ENCODE measurements at regions not wholly inside any gene's neighbourhood (a gene's known extent, or its start where the extent isn't known, plus 50 kb on each side); places are given as distances from the start of the nearest gene placed in this dataset.

GRCh38 chr12:17695495-17695894, 394.5 kb downstream of the RERGL start:
- Histone ChIP-seq H3K27ac (ENCODE audit: low read depth, low read length) (no peak overlapping the region), H3K36me3 (ENCODE audit: control insufficient read depth, insufficient read depth, low read length) (no peaks in the 10 kb centered on the region), H3K4me3 (ENCODE audit: low read length) (no peak overlapping the region), H3K9ac (ENCODE audit: low read length) (no peak overlapping the region), H3K27me3 (ENCODE audit: control insufficient read depth, insufficient read depth, low read length) (no peaks in the 10 kb centered on the region), H3K4me1 (ENCODE audit: control insufficient read depth, insufficient read depth, low read length) (no peaks in the 10 kb centered on the region)

GRCh38 chr12:17691369-17691768, 398.6 kb downstream of the RERGL start:
- H3K27me3 ChIP-seq (ENCODE audit: control insufficient read depth, insufficient read depth, low read length) = no peaks in the 10 kb centered on the region
- H3K27ac ChIP-seq (ENCODE audit: low read depth, low read length) = no peak overlapping the region
- no peaks in the 10 kb centered on the region for H3K4me1 ChIP-seq (ENCODE audit: control insufficient read depth, insufficient read depth, low read length)
- H3K4me3 ChIP-seq (ENCODE audit: low read length) = no peak overlapping the region
- no peak overlapping the region for H3K9ac ChIP-seq (ENCODE audit: low read length)
- H3K36me3 ChIP-seq (ENCODE audit: control insufficient read depth, insufficient read depth, low read length) = no peaks in the 10 kb centered on the region

GRCh38 chr12:17680220-17680619, 409.8 kb downstream of the RERGL start:
- Histone ChIP-seq H3K9ac (ENCODE audit: low read length) (no peak overlapping the region), H3K36me3 (ENCODE audit: control insufficient read depth, insufficient read depth, low read length) (no peaks in the 10 kb centered on the region), H3K4me1 (ENCODE audit: control insufficient read depth, insufficient read depth, low read length) (no peaks in the 10 kb centered on the region), H3K27ac (ENCODE audit: low read depth, low read length) (no peak overlapping the region), H3K27me3 (ENCODE audit: control insufficient read depth, insufficient read depth, low read length) (no peaks in the 10 kb centered on the region), H3K4me3 (ENCODE audit: low read length) (no peak overlapping the region)

DNA sequence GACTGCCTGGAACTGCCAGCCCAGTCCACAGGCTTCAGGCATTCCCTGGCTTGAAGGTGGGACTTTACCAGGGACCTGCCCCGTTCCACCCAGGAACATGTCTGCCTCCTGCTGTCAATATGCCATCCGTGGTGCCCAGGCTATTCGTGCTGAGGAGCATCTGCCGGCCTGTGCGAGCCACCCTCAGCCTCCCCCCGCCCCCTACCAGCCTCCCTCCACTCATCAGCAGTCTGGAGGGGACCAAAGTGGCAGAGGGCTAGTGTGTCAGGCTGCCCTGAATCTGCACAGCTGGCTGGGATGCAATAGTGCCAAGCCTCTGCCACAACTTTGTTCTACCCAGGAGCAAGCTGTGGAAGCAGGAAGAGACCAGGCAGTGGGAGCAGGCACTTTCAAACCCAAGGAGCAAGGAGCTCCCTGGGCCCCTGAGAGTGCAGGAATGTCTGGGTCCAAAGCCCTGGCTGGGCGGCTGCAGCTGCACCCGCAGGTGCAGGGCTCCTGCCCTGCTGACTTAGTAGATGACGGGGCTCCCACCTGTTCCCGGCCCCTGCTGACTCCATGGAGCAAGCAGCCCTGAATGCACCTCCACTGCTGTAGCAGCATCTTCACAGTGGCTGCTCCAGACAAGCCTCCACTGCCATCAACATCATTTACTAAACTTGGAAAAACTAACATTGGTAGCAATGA, 423.2 kb downstream of the RERGL start:
- H3K9ac ChIP-seq (ENCODE audit: low read length) = no peak overlapping the region
- H3K4me1 ChIP-seq (ENCODE audit: control insufficient read depth, insufficient read depth, low read length) = no peaks in the 10 kb centered on the region
- no peaks in the 10 kb centered on the region for H3K27me3 ChIP-seq (ENCODE audit: control insufficient read depth, insufficient read depth, low read length)
- no peak overlapping the region for H3K27ac ChIP-seq (ENCODE audit: low read depth, low read length)
- H3K4me3 ChIP-seq (ENCODE audit: low read length) = no peak overlapping the region
- H3K36me3 ChIP-seq (ENCODE audit: control insufficient read depth, insufficient read depth, low read length) = no peaks in the 10 kb centered on the region

DNA sequence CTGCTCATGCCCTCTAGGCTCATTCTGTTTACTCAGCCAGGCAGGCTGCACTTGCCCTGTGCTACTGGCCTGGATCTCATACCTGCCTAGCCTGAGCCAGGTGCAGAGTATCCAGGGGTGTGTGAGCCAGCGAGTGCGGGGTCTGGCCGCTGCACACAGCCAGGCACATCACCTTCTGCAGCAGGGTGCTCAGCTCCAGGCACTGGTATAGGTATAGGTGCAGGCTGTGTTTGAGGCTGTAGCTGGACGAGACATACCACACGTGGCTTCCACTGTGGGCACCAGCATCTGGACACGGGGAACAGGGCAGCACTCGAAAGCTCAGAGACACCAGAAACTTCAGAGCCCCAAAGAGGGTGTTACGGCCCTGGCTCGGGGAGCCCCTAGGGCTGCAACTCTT, 424.2 kb downstream of the RERGL start:
- H3K27me3 ChIP-seq (ENCODE audit: control insufficient read depth, insufficient read depth, low read length) = no peaks in the 10 kb centered on the region
- no peak overlapping the region for H3K9ac ChIP-seq (ENCODE audit: low read length)
- no peaks in the 10 kb centered on the region for H3K4me1 ChIP-seq (ENCODE audit: control insufficient read depth, insufficient read depth, low read length)
- no peaks in the 10 kb centered on the region for H3K36me3 ChIP-seq (ENCODE audit: control insufficient read depth, insufficient read depth, low read length)
- no peak overlapping the region for H3K4me3 ChIP-seq (ENCODE audit: low read length)
- H3K27ac ChIP-seq (ENCODE audit: low read depth, low read length) = no peak overlapping the region

GRCh38 chr12:17661250-17661649, 428.7 kb downstream of the RERGL start:
- no peaks in the 10 kb centered on the region for H3K36me3 ChIP-seq (ENCODE audit: control insufficient read depth, insufficient read depth, low read length)
- H3K4me1 ChIP-seq (ENCODE audit: control insufficient read depth, insufficient read depth, low read length) = no peaks in the 10 kb centered on the region
- H3K9ac ChIP-seq (ENCODE audit: low read length) = no peak overlapping the region
- no peaks in the 10 kb centered on the region for H3K27me3 ChIP-seq (ENCODE audit: control insufficient read depth, insufficient read depth, low read length)
- no peak overlapping the region for H3K27ac ChIP-seq (ENCODE audit: low read depth, low read length)
- H3K4me3 ChIP-seq (ENCODE audit: low read length) = no peak overlapping the region

DNA sequence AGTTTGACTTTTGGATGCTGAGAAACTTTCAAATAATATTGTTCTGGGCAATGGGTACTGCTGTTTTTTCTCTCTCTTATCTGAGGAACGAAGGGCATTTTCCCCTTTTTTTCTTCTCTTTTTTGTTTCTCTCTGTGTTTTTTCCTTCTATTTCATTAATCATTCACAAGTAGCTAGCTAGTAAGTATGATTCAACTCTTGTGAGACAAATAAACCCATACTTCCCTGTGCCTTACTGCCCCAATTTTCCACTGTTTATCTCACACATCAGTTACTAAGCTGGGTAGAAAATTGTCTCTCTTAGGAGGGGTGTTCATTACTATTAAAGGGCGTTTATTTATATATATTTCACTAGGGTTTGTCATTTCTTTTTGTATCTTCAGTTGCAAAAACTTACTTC, 437.6 kb downstream of the RERGL start:
- Histone ChIP-seq H3K9ac (ENCODE audit: low read length) (no peak overlapping the region), H3K27me3 (ENCODE audit: control insufficient read depth, insufficient read depth, low read length) (no peaks in the 10 kb centered on the region), H3K4me3 (ENCODE audit: low read length) (no peak overlapping the region)

GRCh38 chr12:17642340-17642650, 447.7 kb downstream of the RERGL start:
- Histone ChIP-seq H3K27me3 (ENCODE audit: control insufficient read depth, insufficient read depth, low read length) (no peaks in the 10 kb centered on the region), H3K27ac (ENCODE audit: low read depth, low read length) (no peak overlapping the region), H3K4me1 (ENCODE audit: control insufficient read depth, insufficient read depth, low read length) (no peaks in the 10 kb centered on the region), H3K4me3 (ENCODE audit: low read length) (no peak overlapping the region), H3K9ac (ENCODE audit: low read length) (no peak overlapping the region), H3K36me3 (ENCODE audit: control insufficient read depth, insufficient read depth, low read length) (no peaks in the 10 kb centered on the region)

More for the DNA sequence above, 437.6 kb downstream of the RERGL start:
- no peaks in the 10 kb centered on the region for H3K4me1 ChIP-seq (ENCODE audit: control insufficient read depth, insufficient read depth, low read length)
- no peak overlapping the region for H3K27ac ChIP-seq (ENCODE audit: low read depth, low read length)
- no peaks in the 10 kb centered on the region for H3K36me3 ChIP-seq (ENCODE audit: control insufficient read depth, insufficient read depth, low read length)

DNA sequence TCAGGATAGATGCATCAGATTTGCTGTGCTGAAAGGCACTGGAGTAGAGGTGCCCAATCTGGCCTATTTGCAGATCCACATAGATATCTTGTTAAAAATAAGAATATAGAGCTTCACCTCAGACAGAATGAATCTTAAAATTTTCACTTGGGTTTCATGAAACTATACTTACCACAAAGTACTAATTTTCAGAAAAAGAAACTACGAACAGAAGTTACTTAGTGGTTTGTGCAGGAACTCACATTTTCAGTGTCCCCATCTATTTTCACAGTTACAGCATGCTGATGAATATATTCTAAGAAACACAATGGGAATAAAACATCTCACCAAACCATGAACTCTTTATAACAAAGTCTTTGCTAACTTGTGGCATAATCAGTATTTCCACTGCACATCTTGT, 449.4 kb downstream of the RERGL start:
- Histone ChIP-seq H3K27ac (ENCODE audit: low read depth, low read length) (no peak overlapping the region), H3K36me3 (ENCODE audit: control insufficient read depth, insufficient read depth, low read length) (no peaks in the 10 kb centered on the region), H3K4me1 (ENCODE audit: control insufficient read depth, insufficient read depth, low read length) (no peaks in the 10 kb centered on the region), H3K27me3 (ENCODE audit: control insufficient read depth, insufficient read depth, low read length) (no peaks in the 10 kb centered on the region), H3K9ac (ENCODE audit: low read length) (no peak overlapping the region), H3K4me3 (ENCODE audit: low read length) (no peak overlapping the region)

DNA sequence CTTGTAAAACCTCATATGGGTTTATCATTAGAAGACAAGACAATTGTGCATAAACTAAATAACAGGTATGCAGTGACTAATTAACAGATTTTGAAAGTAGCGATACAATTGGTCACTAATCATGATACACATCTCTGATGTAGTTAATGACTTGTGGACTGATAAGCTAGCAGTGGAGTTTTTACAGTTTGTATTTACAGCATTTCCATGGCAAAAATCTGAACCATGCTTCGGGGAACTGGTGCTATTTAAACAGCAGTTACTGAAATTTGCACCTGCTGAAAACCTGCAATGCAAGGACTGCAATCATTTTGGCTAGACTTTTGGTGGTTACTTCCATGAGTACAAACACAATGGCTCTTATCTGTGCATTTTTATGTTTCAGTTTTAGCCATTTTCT, 471.2 kb downstream of the RERGL start:
- H3K4me1 ChIP-seq (ENCODE audit: control insufficient read depth, insufficient read depth, low read length) = no peaks in the 10 kb centered on the region
- H3K9ac ChIP-seq (ENCODE audit: low read length) = no peak overlapping the region
- no peak overlapping the region for H3K4me3 ChIP-seq (ENCODE audit: low read length)
- H3K36me3 ChIP-seq (ENCODE audit: control insufficient read depth, insufficient read depth, low read length) = no peaks in the 10 kb centered on the region
- no peaks in the 10 kb centered on the region for H3K27me3 ChIP-seq (ENCODE audit: control insufficient read depth, insufficient read depth, low read length)
- H3K27ac ChIP-seq (ENCODE audit: low read depth, low read length) = no peak overlapping the region

GRCh38 chr12:17609701-17610100, 480.3 kb downstream of the RERGL start:
- H3K9ac ChIP-seq (ENCODE audit: low read length) = no peak overlapping the region
- H3K27me3 ChIP-seq (ENCODE audit: control insufficient read depth, insufficient read depth, low read length) = no peaks in the 10 kb centered on the region
- H3K36me3 ChIP-seq (ENCODE audit: control insufficient read depth, insufficient read depth, low read length) = no peaks in the 10 kb centered on the region
- H3K4me3 ChIP-seq (ENCODE audit: low read length) = no peak overlapping the region
- no peak overlapping the region for H3K27ac ChIP-seq (ENCODE audit: low read depth, low read length)
- H3K4me1 ChIP-seq (ENCODE audit: control insufficient read depth, insufficient read depth, low read length) = no peaks in the 10 kb centered on the region

DNA sequence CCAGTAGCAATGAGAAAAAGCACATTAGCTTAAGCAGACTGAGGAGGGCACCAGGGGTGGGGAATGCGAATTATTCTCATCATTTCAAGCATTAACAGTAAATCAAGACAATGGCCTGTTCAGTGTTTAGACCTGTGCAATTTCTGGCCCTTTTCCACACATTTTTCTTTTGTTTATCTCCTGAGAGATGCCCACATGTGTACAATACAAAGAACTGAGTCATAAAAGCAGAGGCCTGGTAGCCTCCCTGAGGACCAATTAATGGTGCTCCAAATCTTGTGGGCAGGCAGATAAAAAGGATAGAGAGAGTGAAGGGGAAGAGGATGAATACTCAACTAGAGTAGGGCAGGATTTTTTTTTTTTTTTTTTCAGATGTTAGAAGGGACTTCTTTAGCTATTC, 480.8 kb downstream of the RERGL start:
- H3K4me1 ChIP-seq (ENCODE audit: control insufficient read depth, insufficient read depth, low read length) = no peaks in the 10 kb centered on the region
- no peak overlapping the region for H3K27ac ChIP-seq (ENCODE audit: low read depth, low read length)
- no peaks in the 10 kb centered on the region for H3K27me3 ChIP-seq (ENCODE audit: control insufficient read depth, insufficient read depth, low read length)
- no peaks in the 10 kb centered on the region for H3K36me3 ChIP-seq (ENCODE audit: control insufficient read depth, insufficient read depth, low read length)
- H3K4me3 ChIP-seq (ENCODE audit: low read length) = no peak overlapping the region
- H3K9ac ChIP-seq (ENCODE audit: low read length) = no peak overlapping the region

DNA sequence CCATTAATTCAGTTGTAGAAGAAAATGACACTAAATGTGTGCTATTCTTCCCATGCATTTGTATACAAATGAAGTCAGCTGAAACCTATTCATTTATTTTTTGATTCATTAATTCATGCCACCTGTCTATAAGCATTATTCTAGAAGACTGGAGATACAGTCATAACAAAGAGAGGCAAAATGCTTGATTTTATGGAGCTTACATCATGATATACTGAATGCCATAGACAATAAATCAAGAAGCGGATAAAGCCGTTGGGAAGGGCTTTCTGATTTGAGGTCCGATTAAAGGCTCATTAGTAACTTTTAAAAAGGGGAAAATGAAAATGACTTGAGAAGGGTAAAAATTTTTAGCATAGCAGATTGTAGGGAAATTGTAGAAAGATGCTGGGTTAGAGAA, 494.9 kb downstream of the RERGL start:
- H3K27me3 ChIP-seq (ENCODE audit: control insufficient read depth, insufficient read depth, low read length) = no peaks in the 10 kb centered on the region
- no peaks in the 10 kb centered on the region for H3K36me3 ChIP-seq (ENCODE audit: control insufficient read depth, insufficient read depth, low read length)
- no peak overlapping the region for H3K4me3 ChIP-seq (ENCODE audit: low read length)
- no peak overlapping the region for H3K9ac ChIP-seq (ENCODE audit: low read length)
- H3K27ac ChIP-seq (ENCODE audit: low read depth, low read length) = no peak overlapping the region
- no peaks in the 10 kb centered on the region for H3K4me1 ChIP-seq (ENCODE audit: control insufficient read depth, insufficient read depth, low read length)

All from rectal smooth muscle tissue (tissue), 1 donor.